Prostate gland (tissue), 2 donors: ENCODE measurements at regions not wholly inside any gene's neighbourhood (a gene's known extent, or its start where the extent isn't known, plus 50 kb on each side); places are given as distances from the start of the nearest gene placed in this dataset.

Experiments used
- DNase-seq: peaks from one replicate; pipeline ENCODE4 v3.0.0-alpha.2; 2019; ENCODE audit warnings: low spot score
- H3K27ac ChIP-seq, 2 donors: fragments of 200-600 bp; sonication (generic); 2 replicates each; pipeline ENCODE4 v1.5.1; 2017 to 2019
- H3K27me3 ChIP-seq: fragments of 200-600 bp; sonication (generic); replicated peaks from 2 replicates; pipeline ENCODE4 v1.5.1; 2019; ENCODE audit not compliant: insufficient read depth
- H3K36me3 ChIP-seq, 2 donors: fragments of 200-600 bp; sonication (generic); 1 replicate in 1 of 2; 2 replicates in 1 of 2; pipeline versions ENCODE4 v1.5.1 to v1.8.1; 2017 to 2019
- H3K4me1 ChIP-seq: fragments of 200-600 bp; sonication (generic); replicated peaks from 2 replicates; pipeline ENCODE4 v1.5.1; 2019
- H3K4me3 ChIP-seq, 2 donors: fragments of 200-600 bp; sonication (generic); 2 replicates each; pipeline ENCODE4 v1.5.1; 2017 to 2019
- H3K9me3 ChIP-seq: fragments of 200-600 bp; sonication (generic); 2 replicates; pipeline ENCODE4 v1.5.1; 2017
- POLR2A ChIP-seq: fragments of 450-650 bp; IDR thresholded peaks from one replicate; pipeline ENCODE4 v1.6.1; 2016; ENCODE audit warnings: antibody characterized with exemption, mild to moderate bottlenecking
- intact Hi-C: fragments of 100-400 bp; cut with DNase I; formaldehyde crosslinking; loops from one replicate; pipeline ENCODE4 v1.14.2; 2022
- small RNA-seq, 2 donors: library from RNA; depleted of rRNA; stranded (forward); fragments of <200 nt; gene quantifications; one replicate each; pipeline ENCODE3, GENCODE V24; 2016

DNA sequence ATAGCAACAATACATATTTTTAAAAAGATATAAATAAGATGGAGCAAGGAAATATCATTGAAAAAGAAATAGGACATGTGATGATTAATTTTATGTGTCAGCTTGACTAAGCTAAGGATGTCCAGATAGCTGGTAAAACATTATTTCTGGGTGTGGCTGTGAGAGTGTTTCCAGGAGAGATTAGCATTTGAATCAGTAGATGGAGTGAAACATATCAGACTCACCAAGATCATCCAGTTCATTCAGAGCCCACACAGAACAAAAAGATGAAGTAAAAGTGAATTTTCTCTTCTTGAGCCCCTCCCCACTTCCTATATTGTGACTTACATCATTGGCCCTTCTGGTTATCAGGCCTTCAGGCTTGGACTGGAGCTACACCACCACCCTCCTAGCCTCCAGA is 61.6 kb upstream of the TUSC7 start:
- H3K4me1 ChIP-seq = no peaks in the 10 kb centered on the region
- no peak for DNase-seq
- no peaks in the 10 kb centered on the region for H3K36me3 ChIP-seq
- H3K4me3 ChIP-seq = no peak overlapping the region
- no peaks in the 10 kb centered on the region for H3K27me3 ChIP-seq
- intact Hi-C loops = no loop called here
- H3K9me3 ChIP-seq = no peaks in the 10 kb centered on the region
- no peak for TF ChIP-seq POLR2A
- H3K27ac ChIP-seq = no peak overlapping the region

Small RNA genes lying in the stretch of these regions (small RNA-seq; reads per million reads assigned to genes)
- 0 reads per million in 2 donors for gene RN7SL582P
